ENCODE measurements at regions not wholly inside any gene's neighbourhood (a gene's known extent, or its start where the extent isn't known, plus 50 kb on each side); places are given as distances from the start of the nearest gene placed in this dataset.

- TF ChIP-seq CTCF (tag by site-specific recombination; IDR thresholded peaks at IDR 0.05), result no peak
- no peak for TF ChIP-seq MYNN (tag by site-specific recombination; IDR thresholded peaks at IDR 0.05; ENCODE audit: borderline replicate concordance)
- no peak for TF ChIP-seq ZNF311 (tag by site-specific recombination; IDR thresholded peaks at IDR 0.05; ENCODE audit: borderline replicate concordance)
- TF ChIP-seq TSHZ1 (tag by site-specific recombination; IDR thresholded peaks at IDR 0.05; ENCODE audit: borderline replicate concordance), result no peak
- TF ChIP-seq ZNF600 (tag by site-specific recombination; IDR thresholded peaks at IDR 0.05), result no peak
- TF ChIP-seq EGR2 (tag by site-specific recombination; IDR thresholded peaks at IDR 0.05; ENCODE audit: low read depth), result no peak
- no peak for TF ChIP-seq ZNF274 (IDR thresholded peaks at IDR 0.05; ENCODE audit: low read length)
- TF ChIP-seq ZNF274 (tag by site-specific recombination; IDR thresholded peaks at IDR 0.05; ENCODE audit: borderline replicate concordance), result no peak
- TF ChIP-seq BCL11A (tag by site-specific recombination; IDR thresholded peaks at IDR 0.05; ENCODE audit: low read depth), result no peak
- no peak for TF ChIP-seq ZNF19 (tag by site-specific recombination; IDR thresholded peaks at IDR 0.05; ENCODE audit: low read depth)
- TF ChIP-seq ZNF292 (tag by site-specific recombination; IDR thresholded peaks at IDR 0.05; ENCODE audit: borderline replicate concordance, low read depth), result no peak
- no peak for TF ChIP-seq ZNF350 (tag by site-specific recombination; IDR thresholded peaks at IDR 0.05)
- no peak for TF ChIP-seq ZNF133 (tag by site-specific recombination; IDR thresholded peaks at IDR 0.05)
- TF ChIP-seq YY1 (tag by site-specific recombination; IDR thresholded peaks at IDR 0.05), result no peak
Observed at GRCh38 chr21:29396951-29397455, 98.3 kb downstream of the BACH1 start.

Measured in HEK293 (cell line).